ENCODE measurements at regions not wholly inside any gene's neighbourhood (a gene's known extent, or its start where the extent isn't known, plus 50 kb on each side); places are given as distances from the start of the nearest gene placed in this dataset.

- TF ChIP-seq EZH2phosphoT487 (IDR thresholded peaks at IDR 0.05; ENCODE audit: borderline replicate concordance, low read depth, low read length), result no peak
- no peak for TF ChIP-seq CTCF (conservative IDR thresholded peaks at IDR 0.05; ENCODE audit: low read length)
Observed at GRCh38 chr10:125256026-125256425, 95.7 kb upstream of the CTBP2 start.

Data from OCI-LY7 (cell line).